Thymus (tissue), 11 donors: ENCODE measurements at regions not wholly inside any gene's neighbourhood (a gene's known extent, or its start where the extent isn't known, plus 50 kb on each side); places are given as distances from the start of the nearest gene placed in this dataset.

Experiments used
- DNase-seq, 9 donors: peaks; one replicate each; pipeline ENCODE4 v3.0.0-alpha.2; 2013; ENCODE audit warnings: low spot score in 9 of 9, low read depth in 6 of 9, missing footprints in 1 of 9
- H3K27ac ChIP-seq, 2 donors: one replicate each; pipeline ENCODE4 v1.5.1; 2013; ENCODE audit warnings: control low read depth in 1 of 2, low read depth in 1 of 2, low read length in 1 of 2, mild to moderate bottlenecking in 1 of 2, moderate library complexity in 1 of 2
- H3K27me3 ChIP-seq, 2 donors: one replicate each; pipeline ENCODE4 v1.5.1; 2013; ENCODE audit warnings: low read length in 1 of 2; ENCODE audit not compliant: control insufficient read depth in 2 of 2, insufficient read depth in 1 of 2
- H3K36me3 ChIP-seq, 2 donors: one replicate each; pipeline ENCODE4 v1.5.1; 2013; ENCODE audit warnings: low read length in 1 of 2, mild to moderate bottlenecking in 1 of 2, moderate library complexity in 1 of 2; ENCODE audit not compliant: control insufficient read depth in 2 of 2, insufficient read depth in 2 of 2
- H3K4me1 ChIP-seq, 2 donors: one replicate each; pipeline ENCODE4 v1.5.1; 2013; ENCODE audit warnings: low read length in 2 of 2; ENCODE audit not compliant: control insufficient read depth in 2 of 2, insufficient read depth in 2 of 2
- H3K4me3 ChIP-seq, 2 donors: one replicate each; pipeline ENCODE4 v1.5.1; 2013; ENCODE audit warnings: low read length in 2 of 2, control low read depth in 1 of 2, mild to moderate bottlenecking in 1 of 2
- H3K9me3 ChIP-seq, 2 donors: one replicate each; pipeline ENCODE4 v1.5.1; 2013; ENCODE audit warnings: low read length in 1 of 2, mild to moderate bottlenecking in 1 of 2; ENCODE audit not compliant: control insufficient read depth in 2 of 2, insufficient read depth in 1 of 2
- WGBS: extraction: QIAGEN DNeasy Blood & Tissue Kit; methylation state at CpG from one replicate; pipeline ENCODE4 v1.1.7; 2013; 5-methylcytosine and 5-hydroxymethylcytosine counted together
- donor health status: healthy.

- 97% methylated on average over 7 of the region's 7 CpGs for WGBS
These were observed 339.1 kb upstream of the NPVF start for GRCh38 chr7:25567430-25567829.

DNA sequence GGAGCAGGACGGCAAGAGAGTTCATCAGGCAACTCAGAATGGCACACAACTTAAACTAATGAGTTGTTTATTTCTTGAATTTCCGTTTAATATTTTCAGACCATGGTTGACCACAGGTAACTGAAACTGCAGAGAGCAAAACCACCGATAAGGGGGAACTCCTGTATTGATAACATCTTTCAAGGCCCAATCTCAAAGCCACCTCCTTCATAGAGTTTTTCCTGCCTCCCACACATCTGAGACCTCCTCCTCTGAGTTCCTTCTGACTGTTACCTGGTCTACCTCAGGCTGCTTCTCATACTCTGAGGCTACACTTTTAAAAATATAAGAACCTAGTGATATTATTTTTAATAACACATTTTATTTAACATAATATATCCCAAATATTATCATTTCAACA is 341.5 kb upstream of the NPVF start:
- Histone ChIP-seq H3K4me1 (no peaks in the 10 kb centered on the region), H3K27me3 (no peaks in the 10 kb centered on the region), H3K36me3 (no peaks in the 10 kb centered on the region), H3K9me3 (no peaks in the 10 kb centered on the region), H3K27ac (no peak overlapping the region), H3K4me3 (no peak overlapping the region)
- WGBS: 49% methylated on average over 3 of the region's 3 CpGs
- DNase-seq: no peak

More at GRCh38 chr7:25567430-25567829, 339.1 kb upstream of the NPVF start:
- H3K27me3 ChIP-seq: no peaks in the 10 kb centered on the region
- H3K9me3 ChIP-seq: no peaks in the 10 kb centered on the region
- H3K4me1 ChIP-seq: no peaks in the 10 kb centered on the region
- no peak overlapping the region for H3K4me3 ChIP-seq
- no peak overlapping the region for H3K27ac ChIP-seq
- H3K36me3 ChIP-seq: no peaks in the 10 kb centered on the region
- no peak for DNase-seq

DNA sequence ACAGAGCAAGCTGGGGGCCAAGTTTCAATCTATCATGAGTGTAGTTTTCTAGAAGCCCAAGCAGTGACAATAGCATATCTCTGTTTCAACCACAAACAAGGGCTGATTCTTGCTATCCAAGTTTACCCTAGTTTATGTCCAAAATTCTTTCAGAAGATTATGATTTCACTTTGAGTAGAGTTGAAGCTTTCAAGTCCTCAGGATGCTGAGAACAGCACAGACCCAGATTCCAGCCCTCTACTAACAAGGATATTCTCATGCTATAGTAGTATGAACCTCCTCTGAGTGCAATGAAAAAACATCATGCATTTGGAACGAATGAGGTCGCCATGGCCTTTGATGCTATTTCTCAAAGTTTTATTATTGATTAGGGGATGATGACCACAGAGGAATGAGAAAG is 344.1 kb upstream of the NPVF start:
- H3K4me3 ChIP-seq: no peak overlapping the region
- H3K27me3 ChIP-seq: no peaks in the 10 kb centered on the region
- DNase-seq: no peak
- H3K9me3 ChIP-seq: no peaks in the 10 kb centered on the region
- no peak overlapping the region for H3K27ac ChIP-seq
- 96% methylated on average over 2 of the region's 2 CpGs for WGBS
- H3K36me3 ChIP-seq: no peaks in the 10 kb centered on the region
- H3K4me1 ChIP-seq: no peaks in the 10 kb centered on the region

DNA sequence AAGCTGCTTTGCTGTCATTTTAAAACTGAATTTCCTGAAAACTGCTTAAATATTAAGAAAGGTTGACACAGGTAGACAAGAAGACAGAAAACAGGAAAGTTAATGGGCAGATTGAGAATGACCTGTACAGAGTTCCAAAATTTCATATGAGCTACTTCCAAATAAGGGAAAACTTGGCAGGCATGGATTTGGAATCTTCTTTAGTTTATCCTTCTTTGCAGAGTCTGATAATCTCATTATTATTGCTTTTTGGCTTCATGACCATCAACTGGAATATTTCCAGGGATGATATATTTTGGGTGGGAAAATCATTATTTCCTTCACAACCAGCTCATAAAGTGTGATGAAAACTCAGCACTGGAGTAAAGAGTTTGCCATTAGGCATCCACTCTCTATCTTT is 346.5 kb upstream of the NPVF start:
- H3K27ac ChIP-seq: no peak overlapping the region
- H3K4me1 ChIP-seq: no peaks in the 10 kb centered on the region
- no peaks in the 10 kb centered on the region for H3K36me3 ChIP-seq
- DNase-seq: no peak
- no peaks in the 10 kb centered on the region for H3K9me3 ChIP-seq
- no peak overlapping the region for H3K4me3 ChIP-seq
- no peaks in the 10 kb centered on the region for H3K27me3 ChIP-seq

DNA sequence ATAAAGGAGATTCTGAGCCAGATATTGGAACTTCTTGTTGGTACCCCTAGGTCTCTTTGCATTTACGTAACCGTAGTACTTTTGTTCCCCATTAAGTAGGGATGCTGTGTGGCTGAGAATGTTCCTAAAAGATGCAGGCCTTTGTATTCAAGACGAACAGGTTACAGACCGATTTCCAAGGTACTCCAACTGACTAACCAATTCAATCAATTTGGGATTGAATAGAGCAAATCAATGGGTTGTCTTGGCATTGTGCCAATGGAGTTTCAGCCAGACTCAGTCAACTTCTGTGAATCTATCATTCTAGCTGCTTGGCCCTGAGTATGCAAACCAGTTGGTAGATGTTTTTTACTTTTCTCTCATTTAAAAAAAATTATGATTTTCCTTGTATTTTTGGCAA is 347.3 kb upstream of the NPVF start:
- WGBS: 98% methylated on average over 4 of the region's 4 CpGs
- Histone ChIP-seq H3K4me1 (no peaks in the 10 kb centered on the region), H3K4me3 (no peak overlapping the region), H3K27me3 (no peaks in the 10 kb centered on the region), H3K9me3 (no peaks in the 10 kb centered on the region), H3K27ac (no peak overlapping the region), H3K36me3 (no peaks in the 10 kb centered on the region)
- no peak for DNase-seq

GRCh38 chr7:25578991-25579777 is 350.9 kb upstream of the NPVF start:
- H3K36me3 ChIP-seq: no peaks in the 10 kb centered on the region
- WGBS: 61% methylated on average over 3 of the region's 3 CpGs
- no peaks in the 10 kb centered on the region for H3K9me3 ChIP-seq
- no peaks in the 10 kb centered on the region for H3K4me1 ChIP-seq
- no peak overlapping the region for H3K27ac ChIP-seq
- DNase-seq: no peak
- peaks cover 0 to 2% of the 10 kb centered on the region in 2 donors for H3K27me3 ChIP-seq
- no peak overlapping the region for H3K4me3 ChIP-seq

DNA sequence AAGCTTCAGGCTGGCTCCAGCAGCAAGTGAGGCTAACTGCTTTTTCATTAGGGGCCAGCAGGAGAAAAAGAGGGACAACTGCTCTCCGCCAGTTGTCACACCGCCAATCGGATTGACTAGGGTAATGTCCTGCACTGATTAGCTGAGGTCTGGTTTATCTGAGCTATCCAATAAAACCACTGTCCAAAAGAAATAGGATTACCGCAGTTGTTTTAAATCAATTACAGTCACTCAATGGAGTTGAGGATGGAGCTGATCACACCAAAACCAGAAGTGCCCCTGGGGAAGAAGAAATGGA is 351.4 kb upstream of the NPVF start:
- Histone ChIP-seq H3K4me1 (no peaks in the 10 kb centered on the region), H3K9me3 (no peaks in the 10 kb centered on the region), H3K27ac (no peak overlapping the region), H3K36me3 (no peaks in the 10 kb centered on the region), H3K4me3 (no peak overlapping the region), H3K27me3 (peaks cover 0 to 2% of the 10 kb centered on the region in 2 donors)
- WGBS: 97% methylated on average over 4 of the region's 4 CpGs
- no peak for DNase-seq

DNA sequence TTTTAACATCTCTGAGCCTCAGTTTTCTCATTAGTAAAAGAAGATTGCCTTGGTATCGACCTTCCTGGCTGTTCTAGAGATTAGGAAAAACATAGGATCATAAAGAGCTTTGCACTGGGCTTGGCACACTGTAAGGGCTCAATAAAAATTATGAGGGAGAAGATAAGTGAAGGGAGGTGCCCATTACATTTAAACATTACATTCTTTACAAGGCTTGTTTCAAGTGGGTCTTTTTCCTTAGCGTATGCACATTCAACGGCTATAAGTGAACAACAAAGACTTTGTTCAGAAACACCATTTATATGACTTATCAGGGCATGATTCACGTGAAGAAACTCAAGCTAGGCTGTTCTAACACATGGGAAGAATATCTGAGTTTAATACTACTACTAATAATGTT is 351.9 kb upstream of the NPVF start:
- 90% methylated on average over 4 of the region's 4 CpGs for WGBS
- no peak for DNase-seq
- H3K36me3 ChIP-seq: no peaks in the 10 kb centered on the region
- H3K27me3 ChIP-seq: peaks cover 0 to 2% of the 10 kb centered on the region in 2 donors
- H3K4me3 ChIP-seq: no peak overlapping the region
- H3K4me1 ChIP-seq: no peaks in the 10 kb centered on the region
- H3K9me3 ChIP-seq: no peaks in the 10 kb centered on the region
- H3K27ac ChIP-seq: no peak overlapping the region

GRCh38 chr7:25583621-25584020 is 355.3 kb upstream of the NPVF start:
- no peak overlapping the region for H3K27ac ChIP-seq
- no peak for DNase-seq
- no peaks in the 10 kb centered on the region for H3K9me3 ChIP-seq
- no peaks in the 10 kb centered on the region for H3K36me3 ChIP-seq
- 98% methylated on average over 2 of the region's 2 CpGs for WGBS
- peaks cover 0 to 2% of the 10 kb centered on the region in 2 donors for H3K27me3 ChIP-seq
- H3K4me1 ChIP-seq: no peaks in the 10 kb centered on the region
- no peak overlapping the region for H3K4me3 ChIP-seq
